Heart left ventricle (tissue), 16 donors: ENCODE measurements at regions not wholly inside any gene's neighbourhood (a gene's known extent, or its start where the extent isn't known, plus 50 kb on each side); places are given as distances from the start of the nearest gene placed in this dataset.
A peak's percentile ranks its signal among the peaks of the same experiment; 100 is the strongest.

Experiments
- ATAC-seq, 4 donors: fragments of 200-7000 bp; cut with Tn5 transposase; one replicate each; pipeline ENCODE4 v1.9.1; 2020 to 2022; ENCODE audit warnings: moderate library complexity in 4 of 4, mild to moderate bottlenecking in 3 of 4, moderate number of reproducible peaks in 1 of 4
- DNase-seq, 5 donors: peaks; one replicate each; pipeline ENCODE4 v3.0.0-alpha.2; 2020
- H3K27ac ChIP-seq, 12 donors: fragments of 200-600 bp; sonication (generic) in 4 of 12; one replicate each; pipeline versions ENCODE4 v1.5.0 to v1.8.0; 2016 to 2022; ENCODE audit warnings: mild to moderate bottlenecking in 2 of 12
- H3K27me3 ChIP-seq, 9 donors: fragments of 200-600 bp; sonication (generic) in 2 of 9; one replicate each; pipeline versions ENCODE4 v1.5.1 to v1.8.0; 2016 to 2022; ENCODE audit warnings: mild to moderate bottlenecking in 3 of 9
- H3K36me3 ChIP-seq, 9 donors: fragments of 200-600 bp; sonication (generic) in 2 of 9; one replicate each; pipeline versions ENCODE4 v1.5.0 to v1.8.0; 2018 to 2022; ENCODE audit warnings: mild to moderate bottlenecking in 2 of 9
- H3K4me1 ChIP-seq, 12 donors: fragments of 200-600 bp; sonication (generic) in 4 of 12; one replicate each; pipeline versions ENCODE4 v1.5.0 to v1.8.0; 2016 to 2022; ENCODE audit warnings: mild to moderate bottlenecking in 3 of 12
- H3K4me3 ChIP-seq, 12 donors: fragments of 200-600 bp; sonication (generic) in 4 of 12; one replicate each; pipeline versions ENCODE4 v1.5.0 to v1.8.0; 2017 to 2022; ENCODE audit warnings: mild to moderate bottlenecking in 9 of 12, moderate library complexity in 4 of 12
- H3K9me3 ChIP-seq, 12 donors: fragments of 200-600 bp; sonication (generic) in 4 of 12; one replicate each; pipeline versions ENCODE4 v1.5.0 to v1.8.0; 2016 to 2022; ENCODE audit warnings: mild to moderate bottlenecking in 1 of 12
- POLR2A ChIP-seq, 2 donors: fragments of 450-650 bp; IDR thresholded peaks; one replicate each; pipeline ENCODE4 v1.6.1; 2017; ENCODE audit warnings: antibody characterized with exemption in 2 of 2, mild to moderate bottlenecking in 2 of 2, moderate library complexity in 2 of 2
- WGBS, 4 donors: extraction: QIAGEN DNeasy Blood & Tissue Kit in 2 of 4; methylation state at CpG; one replicate each; pipeline versions ENCODE4 v1.1.5 to v1.1.7; 2013 to 2018; 5-methylcytosine and 5-hydroxymethylcytosine counted together
- intact Hi-C, 10 donors: fragments of 100-400 bp; cut with DNase I; formaldehyde crosslinking; loops; one replicate each; pipeline versions ENCODE4 v1.11.1 to v1.14.2; 2022
- TF ChIP-seq, protein P1 (sequence below), 12 donors: fragments of 200-600 bp; sonication (generic) in 4 of 12; IDR thresholded peaks; one replicate each; pipeline versions ENCODE4 v1.5.0 to v1.8.0; 2018 to 2022; ENCODE audit warnings: antibody characterized with exemption in 12 of 12, mild to moderate bottlenecking in 5 of 12
- donor health status: ischemic (EF 13 %, LVEDD 7.1; RV severe dilation, severe dysfunction).
- donor health status: healthy with polysubstance abuse.
- donor health status: DM: no; HTN: yes; CAD: no.
- donor health status: DM: no; HTN: no; CAD: no.
- donor health status: ischemic (EF 25% LVEDD 6.9; RV normal size, moderate dysfunction).
- donor health status: ischemic (EF 25% LVEDD 5.7; RV mildly dilated, moderate dysfunction).
- donor health status: healthy.
- donor health status: DM: yes; HTN: yes; CAD: no.
- donor health status: ischemic (EF 35%, LVEDD 5.7; RV mildly dilated, moderate dysfunction).
- donor health status: nonischemic (EF 11% LVEDD 7.7; RV severe dilation, severe dysfunction).
- donor health status: DM: yes; HTN: yes; CAD: no.
- donor health status: PGD.
- donor health status: ischemic (EF 29% LVEDD 5.4; RV normal size, mild dysfunction).
- donor health status: nonischemic (EF 23%, LVEDD 6.1; RV moderate dilation, normal function).

GRCh38 chr20:7301807-7302206 is 534.3 kb downstream of the BMP2 start:
- 86 to 90% (median 87%) methylated on average over 2 of the region's 2 CpGs for WGBS, 4 donors
- H3K9me3 ChIP-seq = peaks cover 0 to 13% (median 0%) of the 10 kb centered on the region in 12 donors
- no peak overlapping the region for H3K4me3 ChIP-seq
- no peak for ATAC-seq
- H3K36me3 ChIP-seq = no peaks in the 10 kb centered on the region
- TF ChIP-seq POLR2A (IDR thresholded peaks at IDR 0.05) = no peak
- TF ChIP-seq, protein P1, sequence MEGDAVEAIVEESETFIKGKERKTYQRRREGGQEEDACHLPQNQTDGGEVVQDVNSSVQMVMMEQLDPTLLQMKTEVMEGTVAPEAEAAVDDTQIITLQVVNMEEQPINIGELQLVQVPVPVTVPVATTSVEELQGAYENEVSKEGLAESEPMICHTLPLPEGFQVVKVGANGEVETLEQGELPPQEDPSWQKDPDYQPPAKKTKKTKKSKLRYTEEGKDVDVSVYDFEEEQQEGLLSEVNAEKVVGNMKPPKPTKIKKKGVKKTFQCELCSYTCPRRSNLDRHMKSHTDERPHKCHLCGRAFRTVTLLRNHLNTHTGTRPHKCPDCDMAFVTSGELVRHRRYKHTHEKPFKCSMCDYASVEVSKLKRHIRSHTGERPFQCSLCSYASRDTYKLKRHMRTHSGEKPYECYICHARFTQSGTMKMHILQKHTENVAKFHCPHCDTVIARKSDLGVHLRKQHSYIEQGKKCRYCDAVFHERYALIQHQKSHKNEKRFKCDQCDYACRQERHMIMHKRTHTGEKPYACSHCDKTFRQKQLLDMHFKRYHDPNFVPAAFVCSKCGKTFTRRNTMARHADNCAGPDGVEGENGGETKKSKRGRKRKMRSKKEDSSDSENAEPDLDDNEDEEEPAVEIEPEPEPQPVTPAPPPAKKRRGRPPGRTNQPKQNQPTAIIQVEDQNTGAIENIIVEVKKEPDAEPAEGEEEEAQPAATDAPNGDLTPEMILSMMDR (IDR thresholded peaks at IDR 0.05) = no peak
- H3K27me3 ChIP-seq = peaks cover 0 to 4% (median 0%) of the 10 kb centered on the region in 9 donors
- no peak overlapping the region for H3K27ac ChIP-seq
- H3K4me1 ChIP-seq = no peaks in the 10 kb centered on the region
- intact Hi-C loops = no loop called here
- no peak for DNase-seq

GRCh38 chr20:7302250-7302649 is 534.8 kb downstream of the BMP2 start:
- ATAC-seq (no peak), DNase-seq (no peak)
- intact Hi-C loops = no loop called here
- peaks cover 0 to 13% (median 0%) of the 10 kb centered on the region in 12 donors for H3K9me3 ChIP-seq
- 46 to 70% (median 62%) methylated on average over 2 of the region's 2 CpGs for WGBS, 4 donors
- peaks cover 0 to 4% (median 0%) of the 10 kb centered on the region in 9 donors for H3K27me3 ChIP-seq
- H3K27ac ChIP-seq = no peak overlapping the region
- H3K36me3 ChIP-seq = no peaks in the 10 kb centered on the region
- no peaks in the 10 kb centered on the region for H3K4me1 ChIP-seq
- no peak for TF ChIP-seq POLR2A (IDR thresholded peaks at IDR 0.05)
- no peak overlapping the region for H3K4me3 ChIP-seq

- ATAC-seq (peak in 1 of 4 donors; percentile 65), DNase-seq (no peak)
- no peak overlapping the region for H3K4me3 ChIP-seq
- no peaks in the 10 kb centered on the region for H3K4me1 ChIP-seq
- intact Hi-C loops = no loop called here
- WGBS, 4 donors = 44 to 58% (median 53%) methylated on average over 4 of the region's 4 CpGs
- no peaks in the 10 kb centered on the region for H3K9me3 ChIP-seq
- no peak overlapping the region for H3K27ac ChIP-seq
- TF ChIP-seq POLR2A (IDR thresholded peaks at IDR 0.05) = no peak
- TF ChIP-seq, protein P1 (IDR thresholded peaks at IDR 0.05) = no peak
- no peaks in the 10 kb centered on the region for H3K36me3 ChIP-seq
- H3K27me3 ChIP-seq = peaks cover 0 to 4% (median 0%) of the 10 kb centered on the region in 9 donors
Observed at GRCh38 chr20:7305976-7306375, 538.5 kb downstream of the BMP2 start.

DNA sequence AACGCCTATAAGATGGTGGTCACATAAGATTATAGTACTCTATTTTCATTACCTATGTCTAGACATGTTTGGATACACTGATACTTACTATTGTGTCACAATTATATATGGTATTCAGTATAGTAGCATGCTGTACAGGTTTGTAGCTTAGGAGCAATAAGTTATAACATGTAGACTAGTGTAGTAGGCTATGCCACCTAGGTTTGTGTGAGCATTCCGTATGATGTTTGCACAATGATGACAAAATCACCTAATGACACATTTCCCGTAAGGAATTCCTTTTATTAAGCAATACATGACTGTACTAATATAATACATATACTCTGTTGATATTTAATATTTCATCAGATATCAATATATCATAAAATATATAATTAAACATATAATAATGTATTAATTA is 540.7 kb downstream of the BMP2 start:
- Histone ChIP-seq H3K4me3 (no peak overlapping the region), H3K4me1 (no peaks in the 10 kb centered on the region), H3K27ac (no peak overlapping the region), H3K9me3 (no peaks in the 10 kb centered on the region), H3K27me3 (peaks cover 0 to 4% (median 0%) of the 10 kb centered on the region in 9 donors), H3K36me3 (no peaks in the 10 kb centered on the region)
- WGBS, 4 donors = 60 to 96% (median 85%) methylated on average over 3 of the region's 3 CpGs
- intact Hi-C loops = no loop called here
- no peak for DNase-seq
- ATAC-seq = no peak
- TF ChIP-seq, protein P1 (IDR thresholded peaks at IDR 0.05) = no peak
- TF ChIP-seq POLR2A (IDR thresholded peaks at IDR 0.05) = no peak

DNA sequence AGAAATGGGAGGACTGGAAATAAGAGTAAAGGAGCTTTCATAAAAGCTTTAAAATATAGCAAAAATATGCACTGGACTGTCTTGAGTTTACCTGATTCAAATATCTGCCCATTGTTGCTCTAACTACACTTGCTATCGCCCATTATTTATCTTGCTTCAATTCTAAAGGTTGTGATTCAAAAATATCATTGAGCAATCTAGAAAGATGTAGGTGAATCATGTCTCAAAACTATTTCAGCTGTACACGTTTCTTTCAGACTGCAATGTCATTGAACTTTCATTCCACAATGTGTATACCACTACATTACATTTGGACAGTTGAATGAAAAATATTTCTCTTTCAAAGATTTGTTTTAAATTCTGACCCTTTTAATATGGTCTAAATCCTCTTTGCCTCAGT is 545.6 kb downstream of the BMP2 start:
- Histone ChIP-seq H3K4me1 (no peaks in the 10 kb centered on the region), H3K4me3 (no peak overlapping the region), H3K36me3 (no peaks in the 10 kb centered on the region), H3K9me3 (no peaks in the 10 kb centered on the region), H3K27me3 (no peaks in the 10 kb centered on the region), H3K27ac (no peak overlapping the region)
- intact Hi-C loops = no loop called here
- WGBS, 4 donors = 68 to 83% (median 75%) methylated on average over 2 of the region's 2 CpGs
- TF ChIP-seq, protein P1 (IDR thresholded peaks at IDR 0.05) = no peak
- no peak for TF ChIP-seq POLR2A (IDR thresholded peaks at IDR 0.05)
- ATAC-seq (no peak), DNase-seq (no peak)
